SK-N-MC (cell line): ENCODE measurements at regions not wholly inside any gene's neighbourhood (a gene's known extent, or its start where the extent isn't known, plus 50 kb on each side); places are given as distances from the start of the nearest gene placed in this dataset.

Source experiments
- DNase-seq: peaks from one replicate; pipeline ENCODE4 v3.0.0-alpha.2; 2011; ENCODE audit warnings: low read depth, low spot score
- H3K27ac ChIP-seq: fragments of 200-600 bp; sonication (generic); 2 replicates; pipeline ENCODE4 v1.5.1; 2016; ENCODE audit warnings: mixed run types
- H3K36me3 ChIP-seq: fragments of 200-600 bp; sonication (generic); 2 replicates; pipeline ENCODE4 v1.6.1; 2017; ENCODE audit warnings: antibody characterized with exemption, low read length, mixed read lengths; ENCODE audit not compliant: insufficient read depth
- H3K4me3 ChIP-seq: fragments of 200-600 bp; sonication (generic); 2 replicates; pipeline ENCODE4 v1.5.1; 2016
- H3K9ac ChIP-seq: fragments of 200-600 bp; sonication (generic); 2 replicates; pipeline ENCODE4 v1.8.0; 2017; ENCODE audit warnings: mixed run types, mixed read lengths; ENCODE audit not compliant: insufficient read length
- H3K9me3 ChIP-seq: fragments of 200-600 bp; sonication (generic); 2 replicates; pipeline ENCODE4 v1.6.1; 2017; ENCODE audit warnings: low read depth, mild to moderate bottlenecking, antibody characterized with exemption, low read length, moderate library complexity, mixed read lengths
- EZH2 ChIP-seq: fragments of 200-600 bp; sonication (generic); IDR thresholded peaks from one replicate; pipeline ENCODE4 v1.6.1; 2017; ENCODE audit warnings: antibody characterized with exemption
- FOXP2 ChIP-seq: optimal IDR thresholded peaks from 2 replicates; pipeline ENCODE3; 2011; ENCODE audit warnings: mild to moderate bottlenecking, moderate library complexity; ENCODE audit not compliant: insufficient read depth; ENCODE audit errors: extremely low read length, control extremely low read depth
- POLR2AphosphoS5 ChIP-seq: IDR thresholded peaks from 2 replicates; pipeline ENCODE4 v1.6.1; 2012; ENCODE audit warnings: mild to moderate bottlenecking, low read depth, low read length, borderline replicate concordance

DNA sequence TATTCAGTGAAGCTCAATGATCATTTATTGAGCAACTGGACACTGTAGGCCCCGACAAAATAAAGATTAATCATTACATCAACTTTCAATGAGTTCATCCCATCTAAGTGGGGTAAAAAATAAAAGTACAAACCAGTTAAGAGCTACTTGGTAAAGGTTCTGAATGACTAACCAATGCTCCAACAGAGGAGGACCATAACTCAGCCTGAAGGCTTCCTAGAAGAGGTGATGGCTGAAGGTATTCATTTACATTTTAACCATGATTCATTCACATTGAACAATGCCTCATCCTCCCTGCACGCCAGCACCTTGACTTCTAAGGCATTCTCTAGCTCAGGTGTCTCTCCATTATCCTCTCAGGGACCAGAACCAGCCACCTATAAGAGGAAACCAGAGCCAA is 201.4 kb downstream of the ZNF462 start:
- no peaks in the 10 kb centered on the region for H3K9me3 ChIP-seq
- DNase-seq = no peak
- H3K9ac ChIP-seq = no peak overlapping the region
- no peak for TF ChIP-seq EZH2
- no peak for TF ChIP-seq FOXP2
- no peak for TF ChIP-seq POLR2AphosphoS5
- H3K36me3 ChIP-seq = no peaks in the 10 kb centered on the region
- no peak overlapping the region for H3K27ac ChIP-seq
- H3K4me3 ChIP-seq = no peak overlapping the region

GRCh38 chr9:107065549-107065948 is 202.6 kb downstream of the ZNF462 start:
- no peak for DNase-seq
- no peak for TF ChIP-seq EZH2

GRCh38 chr9:107067739-107068416 is 204.9 kb downstream of the ZNF462 start:
- H3K4me3 ChIP-seq = no peak overlapping the region
- no peaks in the 10 kb centered on the region for H3K36me3 ChIP-seq
- no peak overlapping the region for H3K27ac ChIP-seq
- DNase-seq = no peak
- TF ChIP-seq FOXP2 (no peak), POLR2AphosphoS5 (no peak), EZH2 (no peak)
- no peaks in the 10 kb centered on the region for H3K9me3 ChIP-seq
- no peak overlapping the region for H3K9ac ChIP-seq

More at GRCh38 chr9:107065549-107065948, 202.6 kb downstream of the ZNF462 start:
- Histone ChIP-seq H3K4me3 (no peak overlapping the region), H3K27ac (no peak overlapping the region), H3K9ac (no peak overlapping the region), H3K9me3 (no peaks in the 10 kb centered on the region), H3K36me3 (no peaks in the 10 kb centered on the region)

DNA sequence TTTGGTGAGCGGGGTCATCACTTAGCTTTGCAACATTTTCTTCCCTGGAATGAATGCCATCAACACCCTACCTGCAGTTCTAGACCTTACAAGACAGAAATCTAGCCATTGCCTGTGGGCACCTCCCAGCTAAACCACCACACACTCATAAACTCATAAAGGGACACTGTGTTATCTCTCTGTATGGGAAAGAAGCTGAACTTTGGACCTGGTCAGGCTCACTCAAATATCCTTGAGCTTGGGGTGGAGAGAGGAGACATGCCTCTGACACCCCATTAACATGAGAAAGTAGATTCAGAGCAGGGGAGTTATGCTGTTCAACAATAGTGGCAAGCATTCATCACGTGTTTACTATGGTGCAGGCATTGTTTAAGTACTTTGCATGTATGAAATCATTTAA is 205.6 kb downstream of the ZNF462 start:
- Histone ChIP-seq H3K36me3 (no peaks in the 10 kb centered on the region), H3K4me3 (no peak overlapping the region), H3K9me3 (no peaks in the 10 kb centered on the region), H3K9ac (no peak overlapping the region), H3K27ac (no peak overlapping the region)
- TF ChIP-seq EZH2 (no peak), POLR2AphosphoS5 (no peak), FOXP2 (no peak)
- DNase-seq = no peak

GRCh38 chr9:107070586-107070985 is 207.6 kb downstream of the ZNF462 start:
- no peak overlapping the region for H3K4me3 ChIP-seq
- H3K27ac ChIP-seq = no peak overlapping the region
- TF ChIP-seq POLR2AphosphoS5 (no peak), FOXP2 (no peak), EZH2 (no peak)
- H3K9me3 ChIP-seq = no peaks in the 10 kb centered on the region
- DNase-seq = no peak
- H3K36me3 ChIP-seq = no peaks in the 10 kb centered on the region
- no peak overlapping the region for H3K9ac ChIP-seq

- Histone ChIP-seq H3K36me3 (no peaks in the 10 kb centered on the region), H3K27ac (no peak overlapping the region), H3K9me3 (no peaks in the 10 kb centered on the region), H3K4me3 (no peak overlapping the region), H3K9ac (no peak overlapping the region)
- no peak for DNase-seq
- TF ChIP-seq EZH2 = no peak
- TF ChIP-seq POLR2AphosphoS5 = no peak
- no peak for TF ChIP-seq FOXP2
Observed at GRCh38 chr9:107078061-107078460, 205.0 kb upstream of the RAD23B start.

GRCh38 chr9:107079589-107079988 is 203.5 kb upstream of the RAD23B start:
- DNase-seq = no peak

DNA sequence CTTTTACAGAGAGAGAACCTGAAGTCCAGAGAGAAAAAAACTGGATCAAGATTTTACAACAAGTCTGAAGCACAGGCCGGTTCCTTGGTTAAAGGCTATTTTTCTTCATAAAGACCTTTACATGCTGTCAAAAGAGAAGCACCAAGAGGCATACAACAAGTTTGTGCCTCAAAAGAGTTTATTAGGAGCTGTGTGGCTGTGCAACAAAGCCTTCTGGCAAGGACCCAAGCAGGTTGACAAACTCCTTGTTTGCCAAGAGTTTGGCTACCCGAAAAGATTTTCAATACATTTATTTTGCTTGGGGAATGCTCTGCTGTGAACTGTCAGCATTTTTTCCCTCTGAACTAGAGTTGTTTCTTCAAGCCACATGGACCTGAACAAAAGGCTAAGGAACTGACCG is 202.9 kb upstream of the RAD23B start:
- H3K36me3 ChIP-seq = no peaks in the 10 kb centered on the region
- H3K4me3 ChIP-seq = no peak overlapping the region
- TF ChIP-seq POLR2AphosphoS5 = no peak
- H3K27ac ChIP-seq = no peak overlapping the region
- DNase-seq = no peak
- H3K9ac ChIP-seq = no peak overlapping the region
- no peaks in the 10 kb centered on the region for H3K9me3 ChIP-seq

More at GRCh38 chr9:107079589-107079988, 203.5 kb upstream of the RAD23B start:
- Histone ChIP-seq H3K36me3 (no peaks in the 10 kb centered on the region), H3K9ac (no peak overlapping the region), H3K27ac (no peak overlapping the region), H3K4me3 (no peak overlapping the region), H3K9me3 (no peaks in the 10 kb centered on the region)
- TF ChIP-seq EZH2 (no peak), POLR2AphosphoS5 (no peak), FOXP2 (no peak)

DNA sequence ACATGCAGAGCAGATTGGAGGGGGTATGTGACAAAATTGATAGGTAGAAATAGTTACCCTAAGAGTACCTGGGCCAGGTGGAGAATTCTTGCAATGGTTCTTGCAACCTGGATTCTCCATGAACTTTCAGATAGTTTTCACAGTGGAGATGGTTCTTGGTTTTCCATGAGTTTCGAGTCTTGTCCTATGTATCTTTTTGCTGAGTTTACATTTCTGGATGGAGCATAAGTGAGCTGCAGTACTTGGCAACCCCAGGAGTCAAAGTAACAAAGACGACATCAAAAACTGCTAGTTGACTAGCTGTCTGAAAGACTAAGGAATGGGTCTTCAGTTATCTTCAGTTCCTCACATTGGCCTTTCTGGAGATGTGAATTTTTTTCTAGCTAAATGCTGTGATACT is 196.6 kb upstream of the RAD23B start:
- Histone ChIP-seq H3K9me3 (no peaks in the 10 kb centered on the region), H3K9ac (no peak overlapping the region), H3K36me3 (no peaks in the 10 kb centered on the region), H3K4me3 (no peak overlapping the region), H3K27ac (no peak overlapping the region)
- no peak for DNase-seq
- no peak for TF ChIP-seq POLR2AphosphoS5
- no peak for TF ChIP-seq EZH2
- no peak for TF ChIP-seq FOXP2
